HepG2 (cell line): ENCODE measurements at regions not wholly inside any gene's neighbourhood (a gene's known extent, or its start where the extent isn't known, plus 50 kb on each side); places are given as distances from the start of the nearest gene placed in this dataset.

Experiments
- ATAC-seq: fragments of 200-7000 bp; cut with Tn5 transposase; 3 replicates; pipeline ENCODE4 v1.9.1; 2020; ENCODE audit warnings: mild to moderate bottlenecking, moderate library complexity
- BruUV-seq: library from RNA; stranded (reverse); fragments of 400-500 nt; replicated peaks from 2 replicates; lab custom pipeline; 2021; lab: Mats Ljungman, UMichigan
- CTCF ChIA-PET: fragments of 300-600 bp; formaldehyde crosslinking; extraction: SDS; loops from one replicate; lab custom pipeline; 2021; ENCODE audit warnings: low total read pairs, inconsistent platforms, low intra/inter-chr PET ratio; lab: Yijun Ruan, JAX
- POLR2A ChIA-PET: fragments of 350-600 bp; sonication (Branson Sonifier 250); formaldehyde crosslinking; loops from one replicate; lab custom pipeline; 2020; ENCODE audit warnings: antibody characterized with exemption, inconsistent platforms; lab: Yijun Ruan, JAX
- DNase-seq: peaks from one replicate; pipeline ENCODE4 v3.0.0-alpha.2; 2015; ENCODE audit warnings: low spot score
- FAIRE-seq: peaks from 3 replicates; lab custom pipeline; 2011; peaks lifted over from hg19 to GRCh38; lab: Jason Lieb, UNC
- H2AFZ ChIP-seq: one replicate; pipeline ENCODE4 v1.6.1; 2011; ENCODE audit warnings: low read length, inconsistent platforms
- H3K27ac ChIP-seq: fragments of 300-600 bp; 3 replicates; pipeline ENCODE4 v1.8.0; 2011; ENCODE audit warnings: mixed run types, mild to moderate bottlenecking, mixed read lengths, low read length, inconsistent platforms; ENCODE audit not compliant: insufficient read depth; ENCODE audit errors: extremely low read length
- H3K27me3 ChIP-seq, 2 experiments: fragments of 200-600 bp in 1 of 2; 2 replicates in 1 of 2; 3 replicates in 1 of 2; pipeline versions ENCODE4 v1.6.0 to v1.8.0; 2011; ENCODE audit warnings: low read length in 2 of 2, mild to moderate bottlenecking in 2 of 2, moderate library complexity in 2 of 2, inconsistent platforms in 1 of 2; ENCODE audit not compliant: insufficient read depth in 2 of 2, control insufficient read depth in 1 of 2
- H3K36me3 ChIP-seq, 2 experiments: fragments of 200-600 bp in 1 of 2; replicated peaks in 1 of 2; 2 replicates in 1 of 2; 3 replicates in 1 of 2; pipeline versions ENCODE4 v1.5.1 to v1.8.0; 2011; ENCODE audit warnings: low read length in 2 of 2, inconsistent platforms in 1 of 2; ENCODE audit not compliant: insufficient read depth in 2 of 2, control insufficient read depth in 1 of 2
- H3K4me1 ChIP-seq: 2 replicates; pipeline ENCODE4 v1.5.1; 2012; ENCODE audit warnings: low read length, inconsistent platforms; ENCODE audit not compliant: insufficient read depth
- H3K4me2 ChIP-seq: 2 replicates; pipeline ENCODE4 v1.6.0; 2011; ENCODE audit warnings: low read depth, low read length, inconsistent platforms
- H3K4me3 ChIP-seq, 3 experiments: fragments of 200-600 bp in 1 of 3; sonication (generic), shearing (Covaris generic) in 1 of 3; replicated peaks in 1 of 3; 2 replicates each; pipeline ENCODE4 v1.5.1; 2011 to 2016; ENCODE audit warnings: low read length in 3 of 3, inconsistent platforms in 2 of 3, low read depth in 2 of 3, mild to moderate bottlenecking in 2 of 3, control low read depth in 1 of 3, mixed read lengths in 1 of 3; ENCODE audit not compliant: insufficient read depth in 1 of 3
- H3K79me2 ChIP-seq: one replicate; pipeline ENCODE4 v1.6.1; 2011; ENCODE audit warnings: low read length, inconsistent platforms; ENCODE audit not compliant: insufficient read depth
- H3K9ac ChIP-seq: 2 replicates; pipeline ENCODE4 v1.6.0; 2011; ENCODE audit warnings: mild to moderate bottlenecking, low read depth, low read length, inconsistent platforms; ENCODE audit not compliant: insufficient read depth
- H3K9me3 ChIP-seq: 2 replicates; pipeline ENCODE4 v1.5.1; 2012; ENCODE audit warnings: mild to moderate bottlenecking, low read length
- H4K20me1 ChIP-seq: 2 replicates; pipeline ENCODE4 v1.6.0; 2011; ENCODE audit warnings: inconsistent platforms, mild to moderate bottlenecking, low read length, moderate library complexity; ENCODE audit not compliant: insufficient read depth
- EP300 ChIP-seq, 3 experiments: sonication (generic) in 1 of 3; formaldehyde crosslinking in 1 of 3; IDR thresholded peaks; 2 replicates each; pipeline versions ENCODE4 v1.5.1 to v1.6.1; 2011 to 2020; ENCODE audit warnings: low read depth in 2 of 3, low read length in 2 of 3, borderline replicate concordance in 1 of 3, improper control_type of control experiment in 1 of 3, mild to moderate bottlenecking in 1 of 3, missing genetic modification reagents in 1 of 3, moderate library complexity in 1 of 3
- FOXK2 ChIP-seq: fragments of 450-650 bp; IDR thresholded peaks from 2 replicates; pipeline ENCODE4 v1.6.1; 2016
- JDP2 ChIP-seq: sonication (generic); formaldehyde crosslinking; IDR thresholded peaks from 2 replicates; pipeline ENCODE4 v1.8.1; 2022; ENCODE audit warnings: missing genetic modification reagents, borderline replicate concordance
- KDM5B ChIP-seq: sonication (generic); formaldehyde crosslinking; IDR thresholded peaks from 2 replicates; pipeline ENCODE4 v1.4.0; 2020; ENCODE audit warnings: missing genetic modification reagents, mild to moderate bottlenecking, borderline replicate concordance
- NFAT5 ChIP-seq: sonication (generic); formaldehyde crosslinking; IDR thresholded peaks from 2 replicates; pipeline ENCODE4 v1.4.0; 2020; ENCODE audit warnings: missing genetic modification reagents
- TIGD3 ChIP-seq: sonication (generic); formaldehyde crosslinking; IDR thresholded peaks from 2 replicates; pipeline ENCODE4 v1.5.1; 2020; ENCODE audit warnings: mild to moderate bottlenecking, missing genetic modification reagents, borderline replicate concordance
- ZFP62 ChIP-seq: sonication (generic); formaldehyde crosslinking; IDR thresholded peaks from 2 replicates; pipeline ENCODE4 v1.4.0; 2020; ENCODE audit warnings: missing genetic modification reagents
- ZNF34 ChIP-seq: sonication (generic); formaldehyde crosslinking; IDR thresholded peaks from 2 replicates; pipeline ENCODE4 v1.4.0; 2020; ENCODE audit warnings: mild to moderate bottlenecking, missing genetic modification reagents, borderline replicate concordance
- ZNF496 ChIP-seq: sonication (generic); formaldehyde crosslinking; IDR thresholded peaks from 2 replicates; pipeline ENCODE4 v1.8.1; 2023; ENCODE audit warnings: mild to moderate bottlenecking, moderate library complexity, missing genetic modification reagents; ENCODE audit not compliant: insufficient replicate concordance
- ZNF549 ChIP-seq: sonication (generic); formaldehyde crosslinking; IDR thresholded peaks from 2 replicates; pipeline ENCODE4 v1.5.0; 2020; ENCODE audit warnings: missing genetic modification reagents
- ZNF672 ChIP-seq: sonication (generic); formaldehyde crosslinking; IDR thresholded peaks from 2 replicates; pipeline ENCODE4 v1.8.1; 2022; ENCODE audit warnings: missing genetic modification reagents
- ZNF720 ChIP-seq: sonication (generic); formaldehyde crosslinking; IDR thresholded peaks from 2 replicates; pipeline ENCODE4 v1.4.0; 2020; ENCODE audit warnings: missing genetic modification reagents
- WGBS: methylation state at CpG from one replicate; pipeline ENCODE4 v1.1.6; 2017; ENCODE audit warnings: low lambda C conversion rate; 5-methylcytosine and 5-hydroxymethylcytosine counted together
- in situ Hi-C: cut with HindIII; loops from 2 replicates; pipeline ENCODE4 v1.10.0; 2017; ENCODE audit warnings: low pct_unique_long_range_greater_than_20kb; ENCODE audit not compliant: extremely low pct_ligation_motif_present
- intact Hi-C: fragments of 100-400 bp; cut with micrococcal nuclease; formaldehyde crosslinking; loops from one replicate; pipeline ENCODE4 v1.10.0; 2022; ENCODE audit not compliant: unreplicated experiment
- TF ChIP-seq, protein P1 (sequence below), 2 experiments: fragments of 450-650 bp in 1 of 2; sonication (generic) in 1 of 2; formaldehyde crosslinking; IDR thresholded peaks; 2 replicates each; pipeline versions ENCODE4 v1.5.0 to v1.8.0; 2020 to 2022; ENCODE audit warnings: mild to moderate bottlenecking in 1 of 2, missing genetic modification reagents in 1 of 2
- TF ChIP-seq, protein P2 (sequence below): sonication (generic); formaldehyde crosslinking; IDR thresholded peaks from 2 replicates; pipeline ENCODE4 v1.4.0; 2020; ENCODE audit warnings: missing genetic modification reagents, borderline replicate concordance

DNA sequence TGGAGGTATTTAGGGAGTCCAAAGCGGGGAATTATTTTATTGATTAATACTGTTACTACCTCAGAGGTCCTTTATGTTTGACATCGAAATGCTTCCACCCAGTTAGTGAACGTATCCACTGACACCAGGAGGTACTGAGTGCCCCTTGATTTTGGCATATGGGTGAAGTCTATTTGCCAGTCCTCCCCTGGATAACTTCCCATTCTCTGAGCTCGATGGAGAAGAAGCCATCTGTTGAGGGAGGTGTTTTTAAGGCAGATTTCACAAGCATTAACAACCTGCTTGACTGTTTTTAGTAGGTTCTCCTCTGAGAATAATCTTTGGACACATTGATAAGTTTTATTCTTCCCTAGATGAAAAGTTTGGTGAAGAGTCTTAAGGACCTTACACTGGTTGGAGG, 165.3 kb upstream of the NREP start:
- no peak for ATAC-seq
- no peaks in the 10 kb centered on the region for H4K20me1 ChIP-seq
- H3K4me1 ChIP-seq: no peaks in the 10 kb centered on the region
- H3K4me2 ChIP-seq: no peak overlapping the region
- ChIA-PET CTCF (no interaction called here), POLR2A (no interaction called here)
- no peak overlapping the region for H3K4me3 ChIP-seq
- H3K27ac ChIP-seq: no peak overlapping the region
- no peaks in the 10 kb centered on the region; a peak in 1 of 5 replicates for H3K27me3 ChIP-seq
- no peak for DNase-seq
- FAIRE-seq: no peak
- no peaks in the 10 kb centered on the region for H3K79me2 ChIP-seq
- H3K9me3 ChIP-seq: no peaks in the 10 kb centered on the region
- in situ Hi-C loops: no loop called here
- no peaks in the 10 kb centered on the region for H3K36me3 ChIP-seq
- WGBS: 24% methylated on average over 4 of the region's 4 CpGs
- no peak overlapping the region for H2AFZ ChIP-seq
- intact Hi-C loops: no loop called here
- BruUV-seq: no TSS peak
- no peak overlapping the region for H3K9ac ChIP-seq
- no peak for TF ChIP-seq EP300 (IDR thresholded peaks at IDR 0.05; ENCODE audit: low read depth in 2 of 2, low read length in 2 of 2)
- TF ChIP-seq EP300 (CRISPR knock-in tag; IDR thresholded peaks at IDR 0.05; ENCODE audit: borderline replicate concordance): no peak
- TF ChIP-seq ZNF672 (CRISPR knock-in tag): no peak
- no peak for TF ChIP-seq NFAT5 (CRISPR knock-in tag)
- TF ChIP-seq TIGD3: no peak
- no peak for TF ChIP-seq ZFP62 (CRISPR knock-in tag)
- TF ChIP-seq, protein P1, sequence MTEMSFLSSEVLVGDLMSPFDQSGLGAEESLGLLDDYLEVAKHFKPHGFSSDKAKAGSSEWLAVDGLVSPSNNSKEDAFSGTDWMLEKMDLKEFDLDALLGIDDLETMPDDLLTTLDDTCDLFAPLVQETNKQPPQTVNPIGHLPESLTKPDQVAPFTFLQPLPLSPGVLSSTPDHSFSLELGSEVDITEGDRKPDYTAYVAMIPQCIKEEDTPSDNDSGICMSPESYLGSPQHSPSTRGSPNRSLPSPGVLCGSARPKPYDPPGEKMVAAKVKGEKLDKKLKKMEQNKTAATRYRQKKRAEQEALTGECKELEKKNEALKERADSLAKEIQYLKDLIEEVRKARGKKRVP (CRISPR knock-in tag; IDR thresholded peaks at IDR 0.05): no peak
- TF ChIP-seq, protein P2, sequence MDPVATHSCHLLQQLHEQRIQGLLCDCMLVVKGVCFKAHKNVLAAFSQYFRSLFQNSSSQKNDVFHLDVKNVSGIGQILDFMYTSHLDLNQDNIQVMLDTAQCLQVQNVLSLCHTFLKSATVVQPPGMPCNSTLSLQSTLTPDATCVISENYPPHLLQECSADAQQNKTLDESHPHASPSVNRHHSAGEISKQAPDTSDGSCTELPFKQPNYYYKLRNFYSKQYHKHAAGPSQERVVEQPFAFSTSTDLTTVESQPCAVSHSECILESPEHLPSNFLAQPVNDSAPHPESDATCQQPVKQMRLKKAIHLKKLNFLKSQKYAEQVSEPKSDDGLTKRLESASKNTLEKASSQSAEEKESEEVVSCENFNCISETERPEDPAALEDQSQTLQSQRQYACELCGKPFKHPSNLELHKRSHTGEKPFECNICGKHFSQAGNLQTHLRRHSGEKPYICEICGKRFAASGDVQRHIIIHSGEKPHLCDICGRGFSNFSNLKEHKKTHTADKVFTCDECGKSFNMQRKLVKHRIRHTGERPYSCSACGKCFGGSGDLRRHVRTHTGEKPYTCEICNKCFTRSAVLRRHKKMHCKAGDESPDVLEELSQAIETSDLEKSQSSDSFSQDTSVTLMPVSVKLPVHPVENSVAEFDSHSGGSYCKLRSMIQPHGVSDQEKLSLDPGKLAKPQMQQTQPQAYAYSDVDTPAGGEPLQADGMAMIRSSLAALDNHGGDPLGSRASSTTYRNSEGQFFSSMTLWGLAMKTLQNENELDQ (CRISPR knock-in tag): no peak
- TF ChIP-seq FOXK2: no peak
- no peak for TF ChIP-seq ZNF34
- TF ChIP-seq JDP2 (CRISPR knock-in tag): no peak
- TF ChIP-seq ZNF496: no peak
- TF ChIP-seq KDM5B (CRISPR knock-in tag): no peak
- TF ChIP-seq ZNF549 (CRISPR knock-in tag): no peak
- no peak for TF ChIP-seq ZNF720 (CRISPR knock-in tag)
